ENCODE measurements at regions not wholly inside any gene's neighbourhood (a gene's known extent, or its start where the extent isn't known, plus 50 kb on each side); places are given as distances from the start of the nearest gene placed in this dataset.

- TF ChIP-seq CTCF (IDR thresholded peaks at IDR 0.05) (no peak), POLR2A (IDR thresholded peaks at IDR 0.05) (no peak)
These were observed 97.1 kb upstream of the APC start for GRCh38 chr5:112640546-112640945.

Data from stomach (tissue), 4 donors.